ENCODE measurements at regions not wholly inside any gene's neighbourhood (a gene's known extent, or its start where the extent isn't known, plus 50 kb on each side); places are given as distances from the start of the nearest gene placed in this dataset.

DNA sequence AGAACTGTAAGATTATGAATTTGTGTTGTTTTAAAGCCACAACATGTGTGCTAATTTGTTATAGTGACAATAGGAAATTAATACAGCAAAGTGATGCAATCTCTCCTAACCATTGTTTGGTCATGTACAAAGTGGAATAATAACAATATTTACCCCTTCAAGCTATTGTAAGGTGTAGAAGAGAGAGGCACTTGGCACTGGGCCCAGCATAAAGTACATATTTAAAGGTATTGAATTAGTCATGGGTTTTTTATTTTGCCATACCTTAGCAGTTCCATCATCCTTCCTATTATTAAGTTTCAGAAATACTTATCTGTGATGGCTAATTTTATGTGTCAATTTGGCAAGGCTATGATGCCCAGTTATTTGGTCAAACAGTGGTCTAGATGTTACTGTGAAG, 322.4 kb upstream of the TSHZ2 start:
- H3K4me1 ChIP-seq (ENCODE audit: control insufficient read depth, insufficient read depth, low read length, unreplicated experiment): no peaks in the 10 kb centered on the region

DNA sequence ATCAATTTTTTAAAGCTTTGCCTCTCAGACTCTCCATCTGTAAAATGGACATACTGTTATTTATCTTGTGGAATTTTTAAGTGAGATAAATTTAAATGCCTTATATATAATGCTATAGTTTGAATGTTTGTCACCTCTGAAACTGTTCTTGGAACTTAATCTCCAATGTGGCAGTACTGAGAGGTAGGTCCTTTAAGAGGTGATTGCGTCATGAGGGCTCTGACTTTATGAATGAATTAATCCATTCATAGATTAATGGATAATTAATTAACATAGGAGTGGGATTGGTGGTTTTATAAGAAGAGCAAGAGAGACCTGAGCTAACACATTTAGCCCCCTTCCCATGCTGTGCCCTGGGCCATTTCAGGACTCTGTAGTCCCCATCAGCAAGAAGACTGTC, 326.3 kb upstream of the TSHZ2 start:
- no peak overlapping the region for H3K27ac ChIP-seq (ENCODE audit: low read depth, low read length)
- H3K27me3 ChIP-seq (ENCODE audit: insufficient read depth, low read length): no peaks in the 10 kb centered on the region
- no peak overlapping the region for H2AFZ ChIP-seq (ENCODE audit: low read length, unreplicated experiment)
- H3K36me3 ChIP-seq (ENCODE audit: insufficient read depth, low read length): no peaks in the 10 kb centered on the region
- H3K79me2 ChIP-seq (ENCODE audit: control insufficient read depth, insufficient read depth, low read length, unreplicated experiment): no peaks in the 10 kb centered on the region
- no peaks in the 10 kb centered on the region for H3K4me1 ChIP-seq (ENCODE audit: control insufficient read depth, insufficient read depth, low read length, unreplicated experiment)
- no peak overlapping the region for H3K4me3 ChIP-seq (ENCODE audit: low read depth, low read length)

More for the DNA sequence above, 322.4 kb upstream of the TSHZ2 start:
- H3K27ac ChIP-seq (ENCODE audit: low read depth, low read length): no peak overlapping the region
- no peaks in the 10 kb centered on the region for H3K79me2 ChIP-seq (ENCODE audit: control insufficient read depth, insufficient read depth, low read length, unreplicated experiment)
- H2AFZ ChIP-seq (ENCODE audit: low read length, unreplicated experiment): no peak overlapping the region
- H3K27me3 ChIP-seq (ENCODE audit: insufficient read depth, low read length): no peaks in the 10 kb centered on the region
- H3K4me3 ChIP-seq (ENCODE audit: low read depth, low read length): no peak overlapping the region
- H3K36me3 ChIP-seq (ENCODE audit: insufficient read depth, low read length): no peaks in the 10 kb centered on the region

DNA sequence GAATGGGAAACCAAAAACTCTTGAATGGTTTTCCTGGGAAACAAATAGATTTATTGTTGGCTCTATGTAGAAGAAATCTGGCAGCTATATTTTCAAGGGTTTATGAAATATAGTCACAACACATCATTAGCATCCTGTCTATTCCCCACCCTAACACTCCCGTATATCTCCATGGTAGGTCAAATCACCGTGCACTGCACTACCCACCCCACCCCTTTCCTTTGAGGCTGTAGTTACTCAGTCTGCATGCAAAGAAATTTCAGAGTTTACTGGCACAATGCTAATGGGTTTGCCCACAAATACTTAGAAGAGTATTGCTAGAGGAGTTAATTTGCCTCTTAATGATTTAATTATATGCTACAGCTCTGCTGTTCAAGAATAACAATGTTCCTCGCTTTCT, 329.1 kb upstream of the TSHZ2 start:
- Histone ChIP-seq H2AFZ (ENCODE audit: low read length, unreplicated experiment) (no peak overlapping the region), H3K27me3 (ENCODE audit: insufficient read depth, low read length) (no peaks in the 10 kb centered on the region), H3K4me3 (ENCODE audit: low read depth, low read length) (no peak overlapping the region), H3K27ac (ENCODE audit: low read depth, low read length) (no peak overlapping the region), H3K4me1 (ENCODE audit: control insufficient read depth, insufficient read depth, low read length, unreplicated experiment) (no peaks in the 10 kb centered on the region), H3K79me2 (ENCODE audit: control insufficient read depth, insufficient read depth, low read length, unreplicated experiment) (no peaks in the 10 kb centered on the region), H3K36me3 (ENCODE audit: insufficient read depth, low read length) (no peaks in the 10 kb centered on the region)

DNA sequence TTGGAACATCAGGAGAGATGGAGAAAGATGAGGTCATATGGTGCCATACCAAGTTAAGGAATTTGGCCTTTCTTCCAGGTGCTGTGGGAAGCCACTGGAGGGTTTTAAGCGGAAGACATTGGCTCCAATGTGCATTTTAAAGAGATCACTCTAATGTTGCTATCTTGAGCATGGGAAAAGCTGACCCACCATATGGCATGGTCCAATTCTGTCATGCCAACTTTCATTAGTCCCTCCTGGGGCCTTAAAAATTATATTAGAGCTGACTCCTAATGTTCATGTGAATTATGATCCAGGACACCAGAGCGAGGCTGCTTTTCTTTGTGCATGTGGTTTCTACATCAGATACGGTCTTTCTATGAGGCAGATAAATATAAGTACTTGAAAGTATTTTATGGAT, 335.0 kb upstream of the TSHZ2 start:
- H2AFZ ChIP-seq (ENCODE audit: low read length, unreplicated experiment): no peak overlapping the region
- H3K4me1 ChIP-seq (ENCODE audit: control insufficient read depth, insufficient read depth, low read length, unreplicated experiment): no peaks in the 10 kb centered on the region
- no peak overlapping the region for H3K4me3 ChIP-seq (ENCODE audit: low read depth, low read length)

DNA sequence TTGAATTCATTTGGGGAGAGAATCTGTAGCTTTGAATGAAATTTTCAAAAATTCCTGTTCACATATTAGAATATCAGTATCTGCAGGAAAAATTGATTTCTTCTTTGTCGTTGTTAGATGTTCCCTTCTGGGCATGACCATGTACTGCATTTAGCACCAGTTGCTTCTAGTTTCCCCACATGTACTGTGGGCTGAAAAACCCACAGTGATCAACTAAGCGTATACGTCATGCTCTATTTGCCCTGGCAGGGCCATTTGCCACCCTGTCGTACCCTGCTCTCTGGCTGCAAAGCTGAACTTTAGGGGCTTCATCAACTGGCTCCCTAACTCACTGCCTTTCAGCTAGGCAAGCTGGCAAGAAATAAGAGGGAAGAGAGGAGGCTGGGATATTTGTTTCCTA, 340.7 kb upstream of the TSHZ2 start:
- H2AFZ ChIP-seq (ENCODE audit: low read length, unreplicated experiment): no peak overlapping the region
- no peak overlapping the region for H3K4me3 ChIP-seq (ENCODE audit: low read depth, low read length)
- no peaks in the 10 kb centered on the region for H3K27me3 ChIP-seq (ENCODE audit: insufficient read depth, low read length)
- H3K4me1 ChIP-seq (ENCODE audit: control insufficient read depth, insufficient read depth, low read length, unreplicated experiment): no peaks in the 10 kb centered on the region
- H3K27ac ChIP-seq (ENCODE audit: low read depth, low read length): no peak overlapping the region
- no peaks in the 10 kb centered on the region for H3K36me3 ChIP-seq (ENCODE audit: insufficient read depth, low read length)
- H3K79me2 ChIP-seq (ENCODE audit: control insufficient read depth, insufficient read depth, low read length, unreplicated experiment): no peaks in the 10 kb centered on the region

More for the DNA sequence above, 335.0 kb upstream of the TSHZ2 start:
- H3K27ac ChIP-seq (ENCODE audit: low read depth, low read length): no peak overlapping the region
- no peaks in the 10 kb centered on the region for H3K27me3 ChIP-seq (ENCODE audit: insufficient read depth, low read length)
- no peaks in the 10 kb centered on the region for H3K79me2 ChIP-seq (ENCODE audit: control insufficient read depth, insufficient read depth, low read length, unreplicated experiment)
- H3K36me3 ChIP-seq (ENCODE audit: insufficient read depth, low read length): no peaks in the 10 kb centered on the region

DNA sequence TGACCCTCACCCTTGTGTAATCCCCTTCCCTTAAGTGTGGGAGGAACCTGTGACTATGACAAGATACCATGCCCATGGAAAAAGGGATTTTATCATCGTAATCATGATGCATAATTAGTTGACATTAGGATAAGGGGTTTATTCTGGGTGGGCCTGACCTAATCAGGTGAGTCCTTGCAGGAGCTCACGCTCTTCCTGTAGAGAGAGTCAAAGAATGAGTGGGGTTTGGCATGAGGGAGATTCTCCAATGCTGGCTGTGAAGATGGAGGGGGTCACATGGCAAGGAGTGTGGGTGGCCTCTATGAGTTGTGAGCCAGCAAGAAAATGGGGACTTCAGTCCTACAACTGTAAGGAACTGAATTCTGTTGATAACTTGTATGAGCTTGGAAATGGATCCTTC, 342.0 kb upstream of the TSHZ2 start:
- Histone ChIP-seq H2AFZ (ENCODE audit: low read length, unreplicated experiment) (no peak overlapping the region), H3K79me2 (ENCODE audit: control insufficient read depth, insufficient read depth, low read length, unreplicated experiment) (no peaks in the 10 kb centered on the region), H3K27ac (ENCODE audit: low read depth, low read length) (no peak overlapping the region), H3K4me3 (ENCODE audit: low read depth, low read length) (no peak overlapping the region), H3K4me1 (ENCODE audit: control insufficient read depth, insufficient read depth, low read length, unreplicated experiment) (no peaks in the 10 kb centered on the region), H3K36me3 (ENCODE audit: insufficient read depth, low read length) (no peaks in the 10 kb centered on the region), H3K27me3 (ENCODE audit: insufficient read depth, low read length) (no peaks in the 10 kb centered on the region)

DNA sequence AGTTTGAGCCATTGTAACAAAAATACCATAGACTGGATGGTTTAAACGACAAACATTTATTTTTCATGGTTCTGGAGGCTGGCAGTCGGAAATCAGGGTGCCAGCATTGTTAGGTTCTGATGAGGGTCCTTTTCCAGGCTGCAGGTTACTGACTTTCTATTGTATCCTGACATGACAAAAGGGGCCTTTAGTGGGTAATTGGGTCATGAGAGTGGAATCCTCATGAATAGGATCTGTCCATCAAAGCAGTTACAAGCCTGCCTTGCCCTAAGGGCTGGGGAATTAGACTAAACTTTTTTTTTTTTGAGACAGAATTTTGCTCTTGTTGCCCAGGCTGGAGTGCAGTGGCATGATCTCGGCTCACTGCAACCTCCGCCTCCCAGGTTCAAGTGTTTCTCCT, 347.9 kb upstream of the TSHZ2 start:
- H3K27me3 ChIP-seq (ENCODE audit: insufficient read depth, low read length): no peaks in the 10 kb centered on the region
- no peak overlapping the region for H2AFZ ChIP-seq (ENCODE audit: low read length, unreplicated experiment)
- H3K4me1 ChIP-seq (ENCODE audit: control insufficient read depth, insufficient read depth, low read length, unreplicated experiment): no peaks in the 10 kb centered on the region
- no peaks in the 10 kb centered on the region for H3K36me3 ChIP-seq (ENCODE audit: insufficient read depth, low read length)
- H3K4me3 ChIP-seq (ENCODE audit: low read depth, low read length): no peak overlapping the region
- H3K79me2 ChIP-seq (ENCODE audit: control insufficient read depth, insufficient read depth, low read length, unreplicated experiment): no peaks in the 10 kb centered on the region
- no peak overlapping the region for H3K27ac ChIP-seq (ENCODE audit: low read depth, low read length)

DNA sequence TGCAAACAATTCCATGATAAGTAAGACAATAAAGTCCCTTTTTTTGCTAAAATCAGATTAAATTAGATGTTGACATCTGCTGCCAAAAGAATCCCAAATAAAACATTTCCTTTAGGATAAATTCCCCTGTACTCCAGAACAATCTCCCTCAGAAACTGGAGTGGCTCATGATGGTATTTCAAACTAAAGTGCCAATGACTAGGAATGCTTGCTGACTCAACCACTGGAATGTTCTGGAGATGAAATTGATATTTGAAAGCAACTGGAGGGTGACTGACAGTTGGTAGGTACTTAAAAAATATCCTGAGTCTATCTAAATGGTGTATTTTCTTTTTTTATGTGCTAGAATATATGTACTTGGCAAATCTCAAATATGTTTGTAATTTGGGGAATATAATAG, 350.1 kb upstream of the TSHZ2 start:
- Histone ChIP-seq H3K79me2 (ENCODE audit: control insufficient read depth, insufficient read depth, low read length, unreplicated experiment) (no peaks in the 10 kb centered on the region), H3K4me1 (ENCODE audit: control insufficient read depth, insufficient read depth, low read length, unreplicated experiment) (no peaks in the 10 kb centered on the region), H2AFZ (ENCODE audit: low read length, unreplicated experiment) (no peak overlapping the region), H3K27ac (ENCODE audit: low read depth, low read length) (no peak overlapping the region), H3K4me3 (ENCODE audit: low read depth, low read length) (no peak overlapping the region), H3K27me3 (ENCODE audit: insufficient read depth, low read length) (no peaks in the 10 kb centered on the region), H3K36me3 (ENCODE audit: insufficient read depth, low read length) (no peaks in the 10 kb centered on the region)

DNA sequence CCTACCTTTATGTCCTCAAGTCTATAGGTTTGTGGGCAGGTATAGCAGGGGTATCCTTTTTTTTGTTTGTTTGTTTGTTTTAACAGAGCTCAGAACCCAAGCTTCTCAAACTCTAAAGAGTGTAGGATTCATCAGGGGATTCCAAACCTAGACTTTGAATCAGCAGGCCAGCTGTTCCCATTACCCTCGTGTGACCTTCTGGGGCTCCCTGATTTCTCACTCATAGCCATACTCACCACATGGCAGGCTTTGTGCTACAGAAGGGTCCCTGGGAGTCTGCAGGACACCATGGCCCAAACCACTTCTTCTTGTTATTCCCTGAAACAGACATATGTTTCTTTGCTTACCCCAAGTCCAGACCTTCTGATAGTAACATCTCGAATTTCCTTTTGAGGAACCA, 350.8 kb upstream of the TSHZ2 start:
- Histone ChIP-seq H2AFZ (ENCODE audit: low read length, unreplicated experiment) (no peak overlapping the region), H3K36me3 (ENCODE audit: insufficient read depth, low read length) (no peaks in the 10 kb centered on the region), H3K27me3 (ENCODE audit: insufficient read depth, low read length) (no peaks in the 10 kb centered on the region), H3K27ac (ENCODE audit: low read depth, low read length) (no peak overlapping the region), H3K4me1 (ENCODE audit: control insufficient read depth, insufficient read depth, low read length, unreplicated experiment) (no peaks in the 10 kb centered on the region), H3K4me3 (ENCODE audit: low read depth, low read length) (no peak overlapping the region), H3K79me2 (ENCODE audit: control insufficient read depth, insufficient read depth, low read length, unreplicated experiment) (no peaks in the 10 kb centered on the region)

DNA sequence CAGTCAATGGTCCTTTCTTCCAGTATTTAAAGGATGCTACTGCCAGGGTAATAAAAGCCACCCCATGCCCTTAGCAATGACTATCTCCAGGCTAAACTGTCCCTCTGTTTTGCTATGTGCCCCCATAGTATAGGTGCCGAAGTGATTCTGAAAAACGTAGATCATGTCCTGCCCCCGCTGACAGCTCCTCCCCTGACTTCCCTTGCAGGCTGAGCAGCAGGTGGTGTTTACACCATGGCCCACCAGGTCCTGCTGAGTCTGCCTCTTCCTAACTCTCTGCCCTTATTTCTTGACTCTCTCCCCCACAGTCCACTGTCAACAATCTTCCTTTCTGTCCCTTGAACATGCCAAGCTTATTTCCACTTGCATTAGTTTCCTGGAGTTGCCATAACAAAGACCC, 352.5 kb upstream of the TSHZ2 start:
- no peaks in the 10 kb centered on the region for H3K36me3 ChIP-seq (ENCODE audit: insufficient read depth, low read length)
- no peaks in the 10 kb centered on the region for H3K4me1 ChIP-seq (ENCODE audit: control insufficient read depth, insufficient read depth, low read length, unreplicated experiment)
- no peak overlapping the region for H3K4me3 ChIP-seq (ENCODE audit: low read depth, low read length)
- H3K27ac ChIP-seq (ENCODE audit: low read depth, low read length): no peak overlapping the region
- H3K79me2 ChIP-seq (ENCODE audit: control insufficient read depth, insufficient read depth, low read length, unreplicated experiment): no peaks in the 10 kb centered on the region
- no peaks in the 10 kb centered on the region for H3K27me3 ChIP-seq (ENCODE audit: insufficient read depth, low read length)
- H2AFZ ChIP-seq (ENCODE audit: low read length, unreplicated experiment): no peak overlapping the region

DNA sequence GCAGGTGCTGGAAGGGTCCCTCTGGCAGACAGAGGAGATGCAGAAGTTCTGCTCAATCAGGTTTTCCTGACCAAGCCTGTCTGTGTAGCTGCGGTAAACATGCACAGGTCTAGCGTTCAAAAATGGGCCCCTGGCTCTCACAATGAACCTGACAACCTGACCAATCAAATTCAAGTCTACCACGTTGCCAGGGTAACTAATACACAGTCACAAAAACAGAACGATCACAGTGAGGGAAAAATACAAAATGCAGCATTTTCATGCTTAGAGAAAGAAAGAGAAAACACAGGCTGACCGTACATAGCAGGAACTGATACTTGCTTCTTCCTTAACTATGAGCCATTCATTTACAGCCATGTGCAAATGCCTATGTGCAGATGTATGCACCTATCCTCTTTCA, 353.1 kb upstream of the TSHZ2 start:
- Histone ChIP-seq H3K4me1 (ENCODE audit: control insufficient read depth, insufficient read depth, low read length, unreplicated experiment) (no peaks in the 10 kb centered on the region), H3K4me3 (ENCODE audit: low read depth, low read length) (no peak overlapping the region), H3K27me3 (ENCODE audit: insufficient read depth, low read length) (no peaks in the 10 kb centered on the region), H3K79me2 (ENCODE audit: control insufficient read depth, insufficient read depth, low read length, unreplicated experiment) (no peaks in the 10 kb centered on the region), H3K36me3 (ENCODE audit: insufficient read depth, low read length) (no peaks in the 10 kb centered on the region), H3K27ac (ENCODE audit: low read depth, low read length) (no peak overlapping the region), H2AFZ (ENCODE audit: low read length, unreplicated experiment) (no peak overlapping the region)

DNA sequence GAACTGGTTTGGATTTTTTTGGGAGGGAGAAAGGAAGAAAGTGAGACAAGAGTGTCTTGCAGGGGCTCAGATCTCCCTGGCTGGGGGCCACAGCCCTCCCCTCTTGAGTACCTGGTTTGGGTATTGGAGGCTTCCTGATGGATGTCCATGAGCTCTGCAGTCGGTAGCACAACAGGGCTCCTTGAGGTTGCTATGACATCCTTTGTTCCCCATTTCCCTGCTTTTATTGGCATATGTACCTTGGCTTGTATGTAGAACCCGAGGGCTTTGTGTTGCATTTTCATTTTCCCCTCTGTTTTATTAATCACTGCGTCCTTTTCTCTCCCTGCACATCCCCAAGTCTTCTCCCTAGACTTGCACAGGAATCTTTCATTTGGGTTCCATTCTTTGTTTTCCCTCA, 355.5 kb upstream of the TSHZ2 start:
- Histone ChIP-seq H3K4me1 (ENCODE audit: control insufficient read depth, insufficient read depth, low read length, unreplicated experiment) (no peaks in the 10 kb centered on the region), H3K36me3 (ENCODE audit: insufficient read depth, low read length) (no peaks in the 10 kb centered on the region), H3K4me3 (ENCODE audit: low read depth, low read length) (no peak overlapping the region), H3K79me2 (ENCODE audit: control insufficient read depth, insufficient read depth, low read length, unreplicated experiment) (no peaks in the 10 kb centered on the region), H2AFZ (ENCODE audit: low read length, unreplicated experiment) (no peak overlapping the region), H3K27me3 (ENCODE audit: insufficient read depth, low read length) (no peaks in the 10 kb centered on the region), H3K27ac (ENCODE audit: low read depth, low read length) (no peak overlapping the region)

Measured in ACC112 (cell line).